ENCODE measurements at regions not wholly inside any gene's neighbourhood (a gene's known extent, or its start where the extent isn't known, plus 50 kb on each side); places are given as distances from the start of the nearest gene placed in this dataset.

- Histone ChIP-seq H2AFZ (ENCODE audit: low read depth, low read length) (no peak overlapping the region), H3K4me3 (replicated peaks in 1 of 3; ENCODE audit: insufficient read depth in 1 of 3, low read depth in 1 of 3, low read length in 3 of 3) (no peak overlapping the region), H3K27me3 (ENCODE audit: control insufficient read depth in 2 of 2, insufficient read depth in 2 of 2, low read length in 2 of 2) (no peaks in the 10 kb centered on the region), H3K9me3 (replicated peaks; ENCODE audit: control insufficient read depth, insufficient read depth, low read length) (no peaks in the 10 kb centered on the region), H3K9me1 (replicated peaks; ENCODE audit: control insufficient read depth, extremely low read depth, insufficient read depth, low read length) (no peaks in the 10 kb centered on the region), H3K9ac (replicated peaks; ENCODE audit: extremely low read depth, insufficient read depth, low read length) (no peak overlapping the region), H3K4me2 (ENCODE audit: insufficient read depth, low read length) (no peak overlapping the region), H3K27ac (ENCODE audit: insufficient read depth, low read depth, low read length) (no peak overlapping the region), H3K4me1 (ENCODE audit: control insufficient read depth, extremely low read depth, insufficient read depth, low read length) (peaks cover 52% of the 10 kb centered on the region), H4K20me1 (replicated peaks; ENCODE audit: control insufficient read depth, extremely low read depth, insufficient read depth, low read length) (no peaks in the 10 kb centered on the region), H3K36me3 (ENCODE audit: control insufficient read depth in 2 of 2, extremely low read depth in 1 of 2, insufficient read depth in 2 of 2, low read length in 2 of 2) (no peaks in the 10 kb centered on the region), H3K79me2 (ENCODE audit: control insufficient read depth, insufficient read depth, low read length) (no peaks in the 10 kb centered on the region)
- ChIA-PET POLR2A (no interaction called here), CTCF (no interaction called here)
- no TSS peak for BruUV-seq (replicated peaks)
- DNase-seq (ENCODE audit: low read depth, low spot score) = no peak
- dilution Hi-C loops (cut with MboI; ENCODE audit: extremely low pct_ligation_motif_present, low sequenced_read_pairs) = no loop called here
- intact Hi-C loops (cut with micrococcal nuclease) = no loop called here
- TF ChIP-seq FOS (IDR thresholded peaks at IDR 0.05; ENCODE audit: borderline replicate concordance, insufficient read depth, low read length) = no peak
- no peak for TF ChIP-seq JUN (IDR thresholded peaks at IDR 0.05; ENCODE audit: borderline replicate concordance, insufficient read depth, insufficient read length, low read depth)
- no peak for TF ChIP-seq CTCF (IDR thresholded peaks at IDR 0.05; ENCODE audit: extremely low read depth in 1 of 2, insufficient read depth in 1 of 2, low read depth in 1 of 2, low read length in 2 of 2)
- TF ChIP-seq GATA2 (IDR thresholded peaks at IDR 0.05; ENCODE audit: insufficient read depth, insufficient read length, low read depth, low read length) = no peak
- TF ChIP-seq POLR2A (IDR thresholded peaks at IDR 0.05; ENCODE audit: low read depth, low read length) = no peak
- TF ChIP-seq MYC (IDR thresholded peaks at IDR 0.05; ENCODE audit: low read depth, low read length) = no peak
- TF ChIP-seq EZH2 (IDR thresholded peaks at IDR 0.05; ENCODE audit: borderline replicate concordance, low read depth, low read length, severe bottlenecking) = no peak
- no peak for TF ChIP-seq POLR2AphosphoS5 (IDR thresholded peaks at IDR 0.05; ENCODE audit: insufficient read depth, low read depth, low read length)
- TF ChIP-seq MAX (IDR thresholded peaks at IDR 0.05; ENCODE audit: insufficient read depth, insufficient read length) = no peak
- no peak for FAIRE-seq
Measured at GRCh38 chr12:46437469-46437868, 64.9 kb upstream of the SLC38A2 start.

Measured in endothelial cell of umbilical vein (primary cell).